ENCODE measurements at regions not wholly inside any gene's neighbourhood (a gene's known extent, or its start where the extent isn't known, plus 50 kb on each side); places are given as distances from the start of the nearest gene placed in this dataset.

GRCh38 chr1:95642035-95642434, 408.0 kb downstream of the RWDD3 start:
- POLR2A ChIA-PET = no interaction called here
- Histone ChIP-seq H3K9me3 (replicated peaks; ENCODE audit: control insufficient read depth, insufficient read depth, low read depth, low read length) (no peaks in the 10 kb centered on the region), H2AFZ (ENCODE audit: low read depth, low read length) (no peak overlapping the region), H3K36me3 (ENCODE audit: control insufficient read depth, insufficient read depth, low read length) (no peaks in the 10 kb centered on the region), H3K27ac (ENCODE audit: extremely low read depth, low read depth, low read length) (no peak overlapping the region), H3K4me1 (replicated peaks in 1 of 2; ENCODE audit: control insufficient read depth in 2 of 2, insufficient read depth in 2 of 2, low read length in 2 of 2) (no peaks in the 10 kb centered on the region), H3K9ac (ENCODE audit: insufficient read depth in 1 of 2, low read depth in 2 of 2, low read length in 2 of 2) (no peak overlapping the region), H3K79me2 (ENCODE audit: control insufficient read depth, insufficient read depth, low read length) (no peaks in the 10 kb centered on the region), H3K4me3 (no peak overlapping the region), H4K20me1 (replicated peaks; ENCODE audit: control insufficient read depth, insufficient read depth, low read length) (no peaks in the 10 kb centered on the region), H3K4me2 (ENCODE audit: insufficient read depth, low read length) (no peak overlapping the region), H3K27me3 (ENCODE audit: control insufficient read depth in 2 of 2, insufficient read depth in 2 of 2, low read length in 2 of 2) (no peaks in the 10 kb centered on the region), H3K9me1 (ENCODE audit: control insufficient read depth, insufficient read depth, low read length) (no peaks in the 10 kb centered on the region)
- DNase-seq (ENCODE audit: extremely low read depth in 1 of 4, low spot score in 3 of 4) = no peak
- in situ Hi-C loops (cut with MboI) (no loop called here), intact Hi-C loops (cut with micrococcal nuclease) (no loop called here)
- no TSS peak for BruUV-seq (replicated peaks)
- CTCF ChIA-PET (ENCODE audit: low intra/inter-chr PET ratio) = no interaction called here
- 0% methylated on average over 2 of the region's 2 CpGs for WGBS (ENCODE audit: insufficient coverage, low coverage, missing lambda C conversion rate)
- no peak for FAIRE-seq
- no peak for ATAC-seq
- TF ChIP-seq BACH1 (tag; IDR thresholded peaks at IDR 0.05) = no peak
- no peak for TF ChIP-seq CREB5 (CRISPR knock-in tag; IDR thresholded peaks at IDR 0.05)
- no peak for TF ChIP-seq CBX8 (IDR thresholded peaks at IDR 0.05; ENCODE audit: borderline replicate concordance, extremely low read depth, low read depth, low read length, poor library complexity, severe bottlenecking)
- TF ChIP-seq ZBTB40 (IDR thresholded peaks at IDR 0.05) = no peak
- TF ChIP-seq ZBTB40 (CRISPR knock-in tag; IDR thresholded peaks at IDR 0.05) = no peak
- no peak for TF ChIP-seq TRIM28 (IDR thresholded peaks at IDR 0.05)
